ENCODE measurements at regions not wholly inside any gene's neighbourhood (a gene's known extent, or its start where the extent isn't known, plus 50 kb on each side); places are given as distances from the start of the nearest gene placed in this dataset.

DNA sequence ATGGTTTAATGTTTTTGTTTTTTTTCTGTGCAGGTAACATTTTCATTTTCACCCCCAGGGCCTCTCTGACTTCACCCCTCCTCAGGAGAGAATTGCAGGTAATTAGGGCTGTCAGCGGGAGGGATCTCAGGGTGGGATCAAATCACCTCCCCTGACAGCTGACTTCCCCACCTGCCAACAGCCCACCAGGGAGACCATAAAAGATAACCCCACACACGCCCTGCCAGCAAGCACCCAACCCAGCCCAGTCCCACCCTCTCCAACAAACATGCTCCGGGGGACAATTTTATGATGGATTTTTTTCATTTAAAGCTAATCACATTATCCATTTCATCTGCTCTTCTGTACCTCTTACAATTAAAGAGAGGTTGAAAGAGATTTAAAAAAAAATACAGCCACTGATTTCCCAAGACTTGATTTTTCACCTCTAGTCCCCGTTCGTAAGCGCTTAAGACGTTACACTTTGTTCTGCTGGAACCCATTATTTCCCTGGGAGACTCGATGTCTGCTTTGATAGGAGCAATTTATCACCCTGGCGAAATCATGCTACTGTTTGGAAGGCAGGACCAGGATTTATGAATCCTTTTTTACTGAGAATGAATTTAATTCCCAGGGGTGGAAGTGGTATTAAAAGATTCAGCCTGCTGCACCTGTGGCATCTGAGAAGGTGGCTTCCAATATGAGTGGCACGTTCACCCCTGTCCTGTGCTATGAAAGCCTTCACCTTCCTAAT is 232.9 kb upstream of the ID2 start:
- no peak for DNase-seq (ENCODE audit: low spot score)

DNA sequence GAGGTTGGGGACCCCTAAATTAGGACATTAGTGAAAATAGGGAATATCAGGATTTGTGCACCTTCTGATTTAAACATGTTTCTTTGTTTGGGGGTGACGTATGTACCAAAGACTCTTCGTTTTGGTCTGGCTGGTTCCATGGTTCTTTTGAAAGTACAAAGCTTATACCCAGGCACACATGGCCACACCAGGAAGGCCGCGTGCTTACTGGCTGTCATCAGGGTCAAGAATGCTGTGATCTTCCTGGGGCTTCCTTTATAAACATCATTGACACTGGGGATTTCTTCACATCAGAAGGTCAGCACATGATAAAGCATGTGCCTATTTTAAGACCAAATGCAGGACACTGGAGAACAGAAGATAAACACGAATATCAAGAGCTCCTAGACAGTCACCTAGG is 230.6 kb upstream of the ID2 start:
- no peak for DNase-seq (ENCODE audit: low spot score)

DNA sequence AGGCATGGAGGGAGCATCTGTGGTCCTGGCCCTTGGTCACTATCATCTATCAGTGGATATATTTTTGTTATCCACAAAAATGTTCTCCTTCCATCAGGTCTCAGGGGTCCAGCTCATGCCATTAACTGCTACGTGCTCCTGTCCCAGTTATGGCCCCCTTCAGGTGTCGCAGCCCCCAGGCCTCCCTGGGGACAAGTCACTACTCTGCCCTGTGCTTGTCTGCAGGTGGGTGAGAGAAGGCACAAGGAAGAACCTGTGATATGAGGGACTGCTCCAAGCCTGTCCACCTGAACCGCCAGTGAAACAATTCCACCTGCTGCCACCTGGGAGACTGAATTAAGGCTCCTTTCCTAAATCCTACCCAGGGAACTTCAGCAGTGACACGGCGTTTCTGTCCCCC is 229.6 kb upstream of the ID2 start:
- DNase-seq (ENCODE audit: low spot score), result no peak

DNA sequence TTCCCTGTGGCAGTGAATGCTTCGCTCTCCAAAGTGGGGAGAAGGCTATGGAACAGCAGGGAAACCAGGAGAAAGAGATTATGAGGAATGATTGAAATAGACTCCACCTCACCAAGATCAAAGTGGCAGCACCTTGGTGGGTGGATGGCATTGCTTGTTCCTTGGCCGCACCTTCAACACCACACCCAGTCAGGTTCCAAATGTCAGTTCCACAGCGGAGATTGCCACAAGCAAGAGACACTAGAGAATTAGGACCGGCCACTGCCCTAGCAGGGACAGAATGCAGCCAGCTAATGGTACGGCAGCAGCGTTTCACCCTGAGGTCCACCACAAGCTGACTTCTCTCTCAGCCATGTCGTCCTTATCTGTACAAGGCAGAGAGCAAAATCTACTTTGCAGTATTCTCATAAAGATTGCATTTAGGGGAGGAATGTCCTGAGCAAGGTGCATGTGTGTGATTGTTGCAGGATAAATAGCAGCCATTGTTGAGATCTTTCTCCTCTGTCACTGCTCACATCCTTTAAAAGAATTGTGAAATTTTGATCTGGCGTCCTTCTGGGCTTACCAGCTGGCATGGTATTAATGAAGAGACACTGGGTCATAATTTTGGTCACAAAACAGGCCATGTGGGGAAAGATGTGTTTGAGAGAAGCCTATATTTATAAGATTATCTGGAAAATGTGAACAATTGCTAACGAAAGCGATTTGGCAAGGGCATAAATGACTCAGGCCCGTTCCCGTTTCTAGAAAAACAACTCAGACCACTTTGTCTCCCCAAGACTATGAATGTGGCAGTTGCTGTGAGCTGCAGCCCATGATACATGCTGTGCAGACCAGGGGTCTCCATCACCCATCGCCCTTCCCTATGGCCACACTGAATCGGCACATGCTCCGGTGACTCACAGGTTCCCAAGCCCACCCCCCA is 228.6 kb upstream of the ID2 start:
- DNase-seq (ENCODE audit: low spot score), result no peak

DNA sequence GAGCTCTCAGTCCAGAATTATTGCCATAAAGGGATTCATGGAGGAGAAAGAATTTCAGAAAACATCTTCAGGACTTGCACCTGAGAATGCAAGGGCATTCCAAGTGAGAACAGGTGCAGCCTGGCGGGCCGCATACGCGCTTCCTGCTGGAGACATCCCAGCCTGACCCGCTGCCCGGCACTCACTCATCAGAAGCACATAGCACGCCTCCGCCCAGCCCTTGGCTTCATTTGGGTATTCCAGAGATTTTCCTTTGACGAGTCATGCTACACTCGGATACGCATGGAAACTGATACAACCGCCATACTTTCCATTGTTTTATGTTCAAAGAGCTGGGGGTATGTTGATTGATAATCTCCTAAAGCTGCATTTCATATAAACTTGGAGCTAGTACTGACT is 228.0 kb upstream of the ID2 start:
- DNase-seq (ENCODE audit: low spot score), result no peak

DNA sequence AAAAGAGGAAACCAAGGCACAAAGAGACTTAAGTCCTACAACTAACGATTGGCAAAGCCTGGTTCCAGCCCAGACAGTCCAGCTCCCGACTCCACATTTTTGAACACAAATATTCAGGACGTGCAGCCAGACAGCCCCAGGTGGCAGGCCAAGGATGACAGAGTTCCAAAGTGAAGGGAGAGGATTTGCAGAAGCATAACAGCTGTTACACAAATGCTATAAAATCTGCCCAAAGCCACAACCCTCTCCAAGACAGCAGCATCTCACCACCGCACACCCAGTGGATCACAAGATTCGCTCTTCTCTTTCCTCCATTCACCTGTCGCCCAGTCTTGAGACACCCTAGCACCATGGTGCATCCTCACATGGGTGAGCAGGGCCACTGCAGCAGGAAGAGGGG is 227.1 kb upstream of the ID2 start:
- DNase-seq (ENCODE audit: low spot score), result no peak

DNA sequence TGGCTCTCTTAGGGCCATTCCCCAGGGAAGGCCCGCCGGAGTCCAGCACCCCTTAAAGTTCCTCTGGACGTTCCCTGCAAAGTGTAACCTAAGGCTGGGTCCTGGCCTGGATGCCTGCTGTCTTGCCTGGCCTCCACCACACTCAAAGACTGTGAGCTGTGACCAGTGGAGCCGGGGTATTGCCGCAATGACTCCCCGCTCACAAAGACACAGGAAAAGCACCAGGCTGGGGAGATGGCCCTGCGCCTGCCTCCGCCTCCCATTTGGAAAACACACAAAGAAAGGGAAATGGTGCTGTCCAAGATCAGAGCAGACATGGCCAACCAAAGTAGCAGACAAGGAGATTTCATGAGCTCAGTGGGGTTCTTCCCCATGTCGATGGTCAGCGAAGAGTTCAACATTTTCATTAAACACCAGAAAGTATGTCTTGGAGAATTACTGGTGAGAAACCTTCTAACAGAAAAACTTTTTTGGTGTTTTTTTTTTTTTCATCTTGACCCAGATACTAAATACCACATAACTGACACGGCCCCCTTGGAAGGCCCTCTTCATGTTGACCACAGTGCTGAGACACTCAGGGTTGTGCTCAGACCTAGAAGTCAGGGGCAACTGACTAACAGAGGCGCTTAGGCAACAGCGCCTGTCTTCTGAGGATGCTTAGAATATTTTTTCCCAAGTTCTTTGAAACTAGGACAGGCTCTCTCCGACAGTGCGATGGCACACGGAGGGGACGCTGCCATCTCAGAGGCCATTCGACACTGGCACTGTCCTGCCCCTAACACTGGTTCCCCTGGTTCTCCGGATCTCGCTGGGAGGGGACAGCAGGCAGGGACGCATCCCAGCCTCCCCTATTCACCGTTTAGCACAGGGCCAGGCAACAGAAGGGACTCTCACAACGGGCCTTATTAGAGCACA is 226.4 kb upstream of the ID2 start:
- no peak for DNase-seq (ENCODE audit: low spot score)

DNA sequence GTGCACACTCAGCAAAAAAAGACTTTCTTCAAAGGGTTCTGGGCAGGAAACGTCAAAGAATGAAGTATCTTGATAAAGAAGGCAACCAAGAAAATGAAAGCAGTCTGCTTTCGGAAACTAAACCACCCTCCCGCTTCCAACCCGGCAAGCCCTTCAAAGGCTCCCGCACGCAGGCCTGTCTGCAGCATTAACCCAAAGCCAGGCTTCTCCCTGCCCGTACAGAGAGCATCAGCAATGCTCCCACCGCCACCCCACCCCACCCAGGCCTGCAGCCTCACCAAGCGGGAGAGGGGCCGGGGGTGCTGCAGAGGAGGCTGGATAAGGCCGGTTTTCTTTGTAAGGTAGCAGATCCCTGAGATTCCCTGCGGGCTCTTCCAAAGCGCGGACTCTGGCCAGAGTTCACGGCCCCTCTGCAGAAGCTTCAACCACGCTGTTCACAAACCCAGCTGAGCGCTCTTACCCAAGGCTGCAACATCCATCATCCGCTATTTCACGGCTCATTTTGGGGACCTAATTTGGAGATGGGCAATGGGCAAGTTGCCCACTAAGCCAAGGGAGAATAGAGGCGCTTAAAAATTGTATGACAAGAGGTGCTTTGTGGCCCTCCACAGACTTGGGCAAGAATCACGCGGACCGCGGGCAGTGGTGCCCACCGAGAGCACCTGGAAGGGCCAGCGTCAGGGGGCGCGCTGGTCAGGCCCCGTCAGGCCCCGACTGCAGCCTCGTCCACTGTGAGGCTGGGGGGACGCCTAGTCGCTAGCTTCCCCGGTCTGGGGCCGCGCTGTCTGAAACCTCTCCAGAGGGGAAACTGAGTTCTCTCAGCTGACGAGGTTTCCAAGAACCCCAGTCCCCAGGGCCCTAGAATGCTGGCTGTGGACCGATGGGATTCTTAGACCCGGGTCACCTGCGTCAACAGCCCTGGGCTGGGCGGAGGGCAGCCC is 225.4 kb upstream of the ID2 start:
- DNase-seq (ENCODE audit: low spot score), result no peak

DNA sequence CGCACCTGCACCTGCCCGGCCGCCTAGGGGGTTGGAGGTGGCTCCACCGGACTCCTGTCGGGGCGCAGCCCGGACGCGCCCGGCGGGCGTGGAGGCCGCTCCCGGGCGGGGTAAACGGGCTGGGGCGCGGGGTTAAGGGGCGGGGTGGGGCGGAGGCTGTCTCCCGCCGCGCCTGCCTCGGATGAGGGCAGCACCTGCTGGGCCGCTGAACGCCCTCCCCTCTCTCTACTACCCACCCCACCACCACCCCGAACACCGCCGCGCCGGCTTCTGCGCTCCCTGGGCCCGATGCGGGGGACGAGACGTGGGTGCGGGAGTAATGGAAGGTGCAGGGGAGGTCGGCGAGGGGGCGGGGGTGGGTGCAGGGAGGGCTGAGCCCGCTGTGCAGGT is 224.8 kb upstream of the ID2 start:
- DNase-seq (ENCODE audit: low spot score), result no peak

DNA sequence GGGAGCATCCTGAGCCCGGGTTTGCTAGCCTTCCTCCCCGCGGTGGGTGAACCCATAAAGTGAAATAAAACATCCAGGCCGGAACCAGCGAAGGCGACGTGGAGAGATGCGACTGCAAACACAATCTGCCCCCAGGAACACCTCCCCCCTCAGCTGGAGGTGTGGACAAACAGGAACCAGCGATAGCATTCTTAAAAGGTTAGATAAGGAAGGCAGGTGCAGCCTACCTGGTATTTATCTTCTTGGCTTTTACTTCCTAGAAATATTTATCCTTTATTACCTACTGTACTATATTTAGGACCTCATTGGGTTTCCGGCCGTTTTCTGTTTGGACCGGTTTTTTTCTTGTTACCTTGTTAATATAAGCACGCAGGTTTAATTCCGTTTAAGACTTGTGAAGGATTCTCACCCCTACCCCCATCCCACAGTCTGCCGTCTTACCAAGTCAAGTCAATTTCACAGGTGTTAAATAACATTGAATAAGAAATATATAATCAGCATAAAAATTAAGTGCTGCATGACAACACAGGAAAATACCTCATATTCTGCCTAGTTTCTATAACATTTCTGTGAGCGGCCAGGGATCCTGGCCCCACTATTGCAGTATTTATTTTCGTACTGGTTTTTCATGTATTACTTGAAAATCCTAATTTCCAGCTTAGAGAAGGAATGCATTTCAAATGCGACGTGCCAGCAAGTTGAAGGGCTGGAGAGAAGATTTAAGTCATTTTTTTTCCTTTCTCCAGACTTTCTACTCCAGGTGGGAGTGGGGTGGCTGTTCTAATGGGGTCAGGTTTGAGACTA is 224.0 kb upstream of the ID2 start:
- no peak for DNase-seq (ENCODE audit: low spot score)

DNA sequence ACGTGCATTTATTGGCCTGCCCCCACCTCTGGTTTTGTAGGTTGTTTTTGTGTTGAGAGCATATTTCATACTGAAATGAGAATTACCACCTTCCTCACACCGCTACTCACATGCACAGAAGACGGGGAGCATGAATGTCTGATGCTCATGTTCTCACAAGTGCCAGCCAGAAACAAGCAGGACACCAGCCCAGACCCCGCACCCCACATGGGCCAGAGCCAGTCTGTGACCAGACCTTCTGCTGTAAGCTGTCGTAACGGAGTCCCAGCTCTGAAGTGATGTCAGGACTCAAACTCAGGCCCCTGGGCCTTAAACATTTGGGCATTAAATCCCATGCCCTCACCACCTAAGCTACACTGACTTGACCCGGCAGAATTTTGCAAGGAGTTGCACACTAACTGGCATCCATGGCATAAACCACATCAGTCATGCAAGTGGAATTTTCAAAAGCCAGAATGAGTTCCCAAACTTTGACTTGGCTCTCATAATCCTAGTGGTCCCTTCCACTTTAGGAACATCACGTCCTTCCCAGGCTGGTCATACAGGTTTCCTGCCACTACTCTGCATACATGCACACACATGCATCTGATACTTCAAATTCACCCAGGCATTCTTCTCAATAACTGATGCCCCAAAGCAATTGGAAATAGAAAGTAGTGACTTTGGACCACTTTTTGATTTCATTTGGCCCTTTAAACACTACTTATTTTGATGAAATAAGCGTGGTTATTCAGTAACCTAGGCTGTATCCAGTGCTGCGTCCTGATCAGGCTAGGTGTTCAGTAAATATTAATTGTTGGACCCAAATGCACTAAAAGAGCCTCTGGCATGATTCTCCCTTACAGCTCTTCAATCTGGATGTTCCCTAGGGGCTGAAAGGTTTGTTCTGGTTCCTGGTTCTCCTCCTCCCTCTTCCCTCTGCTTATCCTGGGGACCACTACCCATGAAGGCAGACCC is 223.1 kb upstream of the ID2 start:
- no peak for DNase-seq (ENCODE audit: low spot score)

DNA sequence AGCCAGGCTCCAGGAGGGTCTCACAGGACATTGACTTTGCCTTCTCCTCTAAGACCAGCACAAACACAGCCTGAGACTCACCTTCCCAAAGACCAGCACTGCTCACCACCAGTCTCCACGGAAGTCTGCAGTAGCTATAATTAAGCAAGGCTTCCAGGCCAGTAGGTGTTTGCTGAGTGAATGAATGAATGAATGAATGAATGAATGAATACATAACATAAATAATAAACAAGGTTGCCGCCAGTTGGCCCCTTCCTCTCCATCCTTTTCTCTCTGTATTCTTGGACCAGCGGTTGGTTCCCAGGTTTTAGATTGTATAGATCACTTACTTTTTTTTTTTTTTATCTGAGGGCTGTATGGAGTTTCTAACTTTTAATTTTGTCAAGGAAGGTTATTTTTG is 222.4 kb upstream of the ID2 start:
- no peak for DNase-seq (ENCODE audit: low spot score)

DNA sequence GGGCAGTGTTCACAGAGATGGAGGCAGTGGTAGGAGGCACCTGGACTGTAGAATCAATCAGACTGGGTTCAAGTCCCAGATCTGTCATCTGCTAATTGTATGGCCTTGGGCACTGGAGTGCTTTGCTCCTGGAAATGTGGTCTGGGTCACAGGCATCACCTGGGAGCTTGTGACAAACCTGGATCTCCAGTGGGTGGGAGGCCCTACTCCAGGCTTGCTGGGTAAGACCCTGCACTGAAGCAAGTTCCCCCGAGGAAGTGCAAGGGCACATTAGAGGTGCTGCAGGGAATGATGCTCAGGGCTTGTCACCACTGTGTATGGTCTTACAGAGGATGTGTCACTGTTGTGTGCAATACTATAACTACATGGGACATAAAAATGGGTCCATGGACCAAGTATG is 220.5 kb upstream of the ID2 start:
- no peak for DNase-seq (ENCODE audit: low spot score)

DNA sequence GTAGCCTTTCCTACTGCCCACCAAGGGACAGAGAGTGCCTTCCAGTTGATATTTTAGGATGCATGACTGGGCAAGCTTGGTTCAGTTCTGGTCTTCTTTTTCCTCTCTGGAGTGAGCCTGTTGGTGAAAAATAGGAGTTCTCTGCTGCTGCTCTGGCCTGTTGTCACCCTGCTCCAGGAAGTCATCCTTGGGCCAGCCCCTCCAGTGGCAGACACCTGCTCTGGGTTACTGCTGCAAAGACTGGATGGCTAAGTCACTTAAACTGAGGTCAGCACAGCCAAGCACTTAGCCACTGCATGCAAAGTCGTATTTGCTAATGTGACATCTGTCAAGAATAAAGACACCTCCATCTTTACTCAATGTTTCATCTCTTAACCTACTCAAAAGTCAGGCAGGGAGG is 219.6 kb upstream of the ID2 start:
- no peak for DNase-seq (ENCODE audit: low spot score)

DNA sequence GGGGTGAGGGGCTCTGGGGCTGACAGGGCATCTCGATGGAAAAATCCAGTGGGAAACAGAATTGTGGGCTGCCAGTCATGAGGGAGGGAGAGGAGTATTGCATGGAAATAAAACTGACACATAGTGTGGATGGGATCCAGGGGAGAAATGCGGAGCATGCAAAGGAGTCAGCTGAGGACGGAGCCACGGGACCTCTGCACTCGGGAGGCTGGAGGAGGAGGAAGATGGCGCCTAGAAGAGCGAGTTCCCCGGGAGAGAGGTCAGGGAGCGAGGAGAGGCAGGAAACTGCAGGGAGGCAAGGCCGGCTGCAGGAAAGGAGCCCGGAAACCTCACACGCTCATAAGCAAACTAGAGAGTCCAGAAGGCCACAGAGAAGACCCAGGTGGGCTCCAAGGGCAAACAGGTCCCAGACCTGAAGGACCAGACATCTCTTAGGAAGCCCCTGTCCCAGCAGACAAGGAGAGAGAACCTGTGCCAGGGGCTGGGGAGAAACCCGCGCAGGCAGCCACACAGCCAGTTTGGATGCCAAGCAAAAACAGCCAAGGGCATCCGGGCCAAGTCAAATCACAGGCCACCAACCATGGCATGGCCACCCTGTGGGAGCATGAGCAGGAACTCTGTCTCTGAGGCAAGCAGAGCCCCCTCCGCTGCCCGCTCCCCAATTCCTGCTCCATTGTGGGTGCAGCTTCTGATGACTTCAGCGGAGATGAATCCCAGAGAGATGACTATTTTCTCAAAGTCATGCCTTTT is 218.8 kb upstream of the ID2 start:
- no peak for DNase-seq (ENCODE audit: low spot score)

DNA sequence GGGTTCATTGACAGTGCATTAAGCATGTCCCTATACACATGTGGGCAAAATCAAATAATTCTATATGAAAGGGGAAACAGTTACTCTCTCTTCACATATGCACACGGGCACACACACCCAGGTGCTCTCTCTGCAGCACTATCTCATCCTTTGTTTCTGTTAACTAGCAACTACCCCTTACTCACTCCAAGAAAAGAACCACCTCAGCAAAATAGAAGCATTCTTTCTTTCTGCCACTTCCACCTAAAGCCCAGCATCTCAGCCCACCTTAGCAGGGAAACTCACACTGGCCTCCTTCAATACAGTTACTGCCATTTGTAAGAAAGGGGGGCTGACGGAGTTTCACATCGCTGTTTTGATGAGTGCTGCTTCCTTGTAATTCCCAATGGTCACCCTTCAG is 216.3 kb upstream of the ID2 start:
- no peak for DNase-seq (ENCODE audit: low spot score)

DNA sequence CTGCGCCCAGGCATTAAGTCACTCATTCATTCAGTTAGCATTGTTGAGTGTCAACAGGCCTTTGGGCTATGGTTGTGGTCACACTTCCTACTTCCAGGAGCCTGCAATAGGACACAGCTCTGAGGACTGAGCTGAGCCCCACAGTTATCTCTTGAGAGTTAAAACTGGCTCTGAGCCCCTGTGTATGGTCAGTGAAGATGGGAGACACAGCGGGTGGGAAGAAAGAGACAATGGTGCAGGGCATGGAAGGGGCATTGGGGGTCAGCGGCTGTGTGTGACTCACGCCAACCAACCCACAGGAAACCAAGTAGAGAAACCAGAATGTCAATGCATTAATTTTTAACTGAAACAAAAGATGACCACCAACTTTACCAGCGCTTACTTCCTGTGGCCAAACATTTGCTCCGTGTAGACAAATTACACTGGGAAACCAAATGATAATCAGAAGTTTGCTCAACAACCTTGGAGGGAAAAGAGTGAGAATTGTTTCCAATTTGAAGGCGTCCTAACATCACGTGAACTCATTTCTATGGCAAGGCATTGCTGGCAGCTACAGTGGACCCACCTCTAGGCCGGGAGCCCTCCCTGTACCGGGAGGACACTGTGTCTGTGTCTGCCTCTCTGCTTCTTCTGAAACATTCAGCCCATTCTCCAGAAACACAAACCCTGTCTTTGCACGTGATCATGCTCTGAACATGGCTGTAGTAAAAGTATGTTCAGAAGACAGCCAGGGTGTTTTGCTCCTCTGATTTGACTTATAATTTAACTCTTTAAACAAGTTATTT is 212.0 kb upstream of the ID2 start:
- DNase-seq (ENCODE audit: low spot score), result no peak

All from D341Med (cell line).